Fibroblast of the aortic adventitia (primary cell): ENCODE measurements at regions not wholly inside any gene's neighbourhood (a gene's known extent, or its start where the extent isn't known, plus 50 kb on each side); places are given as distances from the start of the nearest gene placed in this dataset.
A peak's percentile ranks its signal among the peaks of the same experiment; 100 is the strongest.

Experiments used
- DNase-seq: peaks from one replicate; pipeline ENCODE4 v3.0.0-alpha.2; 2010; ENCODE audit warnings: low read depth
- H3K4me3 ChIP-seq: 2 replicates; pipeline ENCODE4 v1.5.1; 2011; ENCODE audit warnings: low read depth, mild to moderate bottlenecking, control low read depth, low read length, moderate library complexity
- TF ChIP-seq, protein P1 (sequence below): IDR thresholded peaks from 2 replicates; pipeline ENCODE4 v1.5.1; 2011; ENCODE audit warnings: mild to moderate bottlenecking, low read length, control low read depth, inconsistent platforms; ENCODE audit not compliant: insufficient read depth

DNA sequence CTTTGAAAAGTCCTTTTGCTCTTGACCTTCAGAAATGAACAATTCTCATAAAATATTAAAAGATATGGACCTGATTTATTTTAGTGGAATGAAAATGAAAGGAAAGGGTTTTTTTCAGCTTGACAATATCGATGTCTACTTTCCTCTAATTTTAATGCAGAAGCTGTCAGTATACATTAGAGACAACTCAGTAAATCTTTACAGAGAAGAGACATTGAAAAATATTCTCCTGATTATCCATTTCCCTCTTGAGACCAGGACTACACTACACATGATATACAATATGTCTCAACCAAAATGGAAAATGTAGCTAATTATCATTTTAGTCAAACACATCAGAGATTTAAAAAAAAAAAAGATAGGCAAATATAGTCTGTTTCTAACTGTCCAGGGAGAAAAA is 288.5 kb upstream of the NUDT12 start:
- H3K4me3 ChIP-seq = no peak overlapping the region
- DNase-seq = no peak
- TF ChIP-seq, protein P1, sequence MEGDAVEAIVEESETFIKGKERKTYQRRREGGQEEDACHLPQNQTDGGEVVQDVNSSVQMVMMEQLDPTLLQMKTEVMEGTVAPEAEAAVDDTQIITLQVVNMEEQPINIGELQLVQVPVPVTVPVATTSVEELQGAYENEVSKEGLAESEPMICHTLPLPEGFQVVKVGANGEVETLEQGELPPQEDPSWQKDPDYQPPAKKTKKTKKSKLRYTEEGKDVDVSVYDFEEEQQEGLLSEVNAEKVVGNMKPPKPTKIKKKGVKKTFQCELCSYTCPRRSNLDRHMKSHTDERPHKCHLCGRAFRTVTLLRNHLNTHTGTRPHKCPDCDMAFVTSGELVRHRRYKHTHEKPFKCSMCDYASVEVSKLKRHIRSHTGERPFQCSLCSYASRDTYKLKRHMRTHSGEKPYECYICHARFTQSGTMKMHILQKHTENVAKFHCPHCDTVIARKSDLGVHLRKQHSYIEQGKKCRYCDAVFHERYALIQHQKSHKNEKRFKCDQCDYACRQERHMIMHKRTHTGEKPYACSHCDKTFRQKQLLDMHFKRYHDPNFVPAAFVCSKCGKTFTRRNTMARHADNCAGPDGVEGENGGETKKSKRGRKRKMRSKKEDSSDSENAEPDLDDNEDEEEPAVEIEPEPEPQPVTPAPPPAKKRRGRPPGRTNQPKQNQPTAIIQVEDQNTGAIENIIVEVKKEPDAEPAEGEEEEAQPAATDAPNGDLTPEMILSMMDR = no peak

DNA sequence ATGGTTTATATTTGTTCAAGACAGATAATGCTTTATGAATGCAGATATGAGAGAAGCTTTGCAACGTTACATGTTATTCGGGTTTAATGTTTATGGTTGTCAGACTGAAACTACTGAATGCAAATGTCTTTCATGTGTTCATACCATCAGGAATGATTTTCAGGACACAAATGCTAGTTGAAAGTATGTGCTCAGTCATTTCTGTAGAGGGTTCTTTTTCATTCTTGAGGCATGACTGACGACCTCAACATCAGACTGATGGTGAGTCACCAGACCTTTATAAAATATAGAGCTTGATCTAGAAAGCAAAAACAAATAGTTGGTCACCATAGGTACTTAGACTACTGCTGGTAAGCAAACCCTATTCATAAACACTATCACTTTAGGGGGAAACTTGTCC is 287.3 kb upstream of the NUDT12 start:
- peak; percentile 45 for DNase-seq
- TF ChIP-seq, protein P1 = no peak
- H3K4me3 ChIP-seq = no peak overlapping the region

DNA sequence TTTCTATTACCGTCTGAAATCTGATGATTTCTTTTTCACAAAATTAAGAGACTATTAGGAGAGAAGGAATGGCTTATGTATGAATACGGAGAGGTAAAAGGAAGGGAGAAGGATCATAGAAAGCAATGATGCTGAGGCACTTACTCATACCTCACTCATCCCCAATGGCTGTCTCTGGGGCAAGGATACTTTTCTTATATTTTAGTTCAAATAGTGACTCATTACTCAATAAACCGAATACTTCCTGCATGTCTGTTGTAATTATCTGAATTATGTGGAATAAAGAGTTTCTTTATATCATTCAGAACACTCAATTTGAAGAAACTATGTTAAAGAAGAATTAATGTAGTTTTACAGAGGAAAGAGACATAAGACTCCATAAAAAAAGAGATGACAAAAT is 284.5 kb upstream of the NUDT12 start:
- TF ChIP-seq, protein P1 = no peak
- H3K4me3 ChIP-seq = no peak overlapping the region
- no peak for DNase-seq

DNA sequence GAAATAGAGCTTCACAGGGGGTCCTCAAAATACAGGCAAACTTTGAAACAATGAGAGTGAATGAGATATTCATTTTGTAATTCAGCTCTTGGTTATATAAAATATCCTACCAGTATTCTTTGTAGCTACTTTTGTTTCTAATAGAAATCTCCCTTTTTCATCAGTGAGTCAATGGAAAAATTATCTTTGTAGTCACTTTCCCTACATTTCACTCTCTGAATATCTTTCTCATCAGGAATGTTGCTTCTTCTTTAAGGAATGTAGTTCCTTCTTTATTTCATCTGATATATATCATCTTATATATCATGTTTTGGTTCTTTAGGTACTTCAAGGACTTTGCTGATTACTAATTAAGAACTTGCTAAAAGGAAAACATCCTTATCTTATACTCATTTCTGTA is 280.3 kb upstream of the NUDT12 start:
- no peak for DNase-seq
- H3K4me3 ChIP-seq = no peak overlapping the region

DNA sequence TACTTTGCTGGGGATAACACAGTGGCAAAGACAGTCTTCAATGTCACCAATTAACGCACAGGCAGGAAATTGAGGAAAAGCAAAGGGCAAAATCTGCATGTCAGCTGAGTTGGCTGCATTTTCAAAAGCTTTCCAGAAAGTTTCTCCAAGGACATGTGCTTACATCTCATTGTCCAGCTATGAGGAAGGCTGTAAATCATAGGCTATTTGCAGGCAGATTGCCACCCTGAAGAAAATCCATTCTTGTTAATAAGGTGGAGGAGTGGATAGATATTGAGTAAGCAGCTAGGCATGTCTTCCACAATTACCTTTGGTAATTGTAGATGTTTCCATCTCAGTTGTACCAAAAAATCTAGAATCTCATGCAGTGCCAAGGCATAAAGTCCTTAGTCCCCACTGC is 278.0 kb upstream of the NUDT12 start:
- no peak overlapping the region for H3K4me3 ChIP-seq
- DNase-seq = no peak
- TF ChIP-seq, protein P1 = no peak

More for the DNA sequence above, 280.3 kb upstream of the NUDT12 start:
- TF ChIP-seq, protein P1 = no peak

DNA sequence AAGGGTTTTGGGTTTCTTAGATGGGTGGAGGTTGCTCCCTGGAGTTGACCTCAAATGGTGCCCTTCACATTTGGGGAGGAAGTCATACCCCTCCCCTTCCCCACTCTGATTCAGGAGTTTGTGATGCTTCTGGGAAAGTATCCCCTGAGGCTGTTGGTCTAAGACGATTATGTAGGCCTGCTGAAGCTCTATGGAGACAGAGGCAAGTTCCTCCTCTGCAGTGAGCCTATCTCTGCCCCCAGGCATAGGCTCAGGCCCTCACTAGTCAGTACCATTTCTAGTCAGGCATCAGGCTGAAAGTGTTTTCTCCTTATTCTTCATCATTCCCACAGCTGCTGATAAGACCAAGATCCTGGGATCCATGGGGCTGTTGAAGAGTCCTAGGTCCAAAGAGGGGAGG is 271.6 kb upstream of the NUDT12 start:
- TF ChIP-seq, protein P1 = no peak
- no peak for DNase-seq
- no peak overlapping the region for H3K4me3 ChIP-seq

DNA sequence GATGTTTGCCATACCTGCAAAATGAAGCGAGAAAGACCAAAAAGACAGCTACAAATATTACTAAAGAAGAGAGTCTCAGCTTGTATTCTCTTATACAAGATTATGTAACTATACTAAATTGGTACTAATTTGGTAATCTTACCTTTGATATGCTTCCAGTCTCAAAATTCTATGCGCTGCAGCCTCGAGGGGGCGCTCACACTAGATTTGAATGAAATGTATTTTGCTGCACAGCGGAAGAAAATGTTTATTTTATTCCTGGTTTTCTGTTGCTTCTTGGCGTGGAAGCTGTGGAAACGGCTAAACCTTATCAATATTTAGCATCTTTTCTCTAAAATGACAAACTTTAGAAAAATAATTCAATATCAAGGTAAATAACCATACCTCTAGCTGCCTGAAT is 267.0 kb upstream of the NUDT12 start:
- TF ChIP-seq, protein P1 = peak; percentile 37
- DNase-seq = no peak
- no peak overlapping the region for H3K4me3 ChIP-seq
